ENCODE measurements at regions not wholly inside any gene's neighbourhood (a gene's known extent, or its start where the extent isn't known, plus 50 kb on each side); places are given as distances from the start of the nearest gene placed in this dataset.
"Not testable (repeated sequence)": the region's sequence is repeated elsewhere in the genome, so short reads cannot be mapped to it uniquely, and the experiment has no call there.

DNA sequence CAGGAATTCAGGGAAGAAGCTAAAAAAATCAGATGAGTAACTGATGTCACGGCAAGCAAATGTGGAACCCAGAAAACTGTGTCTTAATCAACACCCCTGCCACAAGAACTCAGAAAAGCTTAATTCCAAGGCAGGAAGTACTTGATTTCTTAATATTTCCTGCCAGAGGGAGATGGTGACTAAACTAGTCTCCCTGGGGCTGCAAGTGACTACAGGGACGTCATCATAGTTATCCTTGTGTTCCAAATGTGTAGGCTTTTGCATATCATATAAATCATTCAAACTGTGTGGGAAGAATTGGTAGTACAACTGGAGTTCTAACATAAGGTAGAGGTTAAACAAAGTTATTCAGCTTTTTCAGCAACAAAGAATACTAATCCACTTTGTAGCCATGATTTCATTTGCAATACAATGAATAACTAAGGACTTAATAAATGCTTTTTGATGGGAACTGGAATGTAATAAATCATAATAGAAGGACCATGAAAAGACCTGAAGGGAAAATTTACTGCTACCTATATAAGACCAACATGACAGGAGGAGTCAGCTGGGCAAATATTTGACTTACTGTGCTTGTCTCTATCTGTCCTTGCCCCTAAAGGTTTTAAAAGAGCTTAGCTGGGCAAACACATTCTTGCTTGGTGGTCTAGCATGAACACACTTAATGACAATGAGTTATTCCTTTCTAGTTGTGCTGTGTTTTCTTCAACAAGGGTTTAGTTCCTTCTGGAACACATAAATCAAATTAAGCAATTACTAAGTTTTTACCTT is 76.0 kb upstream of the NECTIN3 start:
- no peak for DNase-seq (ENCODE audit: low read depth in 2 of 2)

DNA sequence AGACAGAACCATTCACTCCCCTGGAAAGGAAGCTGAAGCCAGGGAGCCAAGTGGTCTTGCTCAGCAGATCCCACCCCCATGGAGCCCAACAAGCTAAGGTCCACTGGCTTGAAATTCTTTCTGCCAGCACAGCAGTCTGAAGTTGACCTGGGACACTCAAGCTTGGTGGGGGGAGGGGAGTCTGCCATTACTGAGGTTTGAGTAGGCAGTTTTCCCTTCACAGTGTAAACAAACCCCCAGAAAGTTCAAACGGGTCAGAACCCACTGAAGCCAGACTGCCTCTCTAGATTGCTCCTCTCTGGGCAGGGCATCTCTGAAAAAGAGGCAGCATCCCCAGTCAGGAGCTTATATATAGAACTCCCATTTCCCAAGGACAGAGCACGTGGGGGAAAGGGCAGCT is 72.8 kb upstream of the NECTIN3 start:
- not testable (repeated sequence) for DNase-seq (ENCODE audit: low read depth in 2 of 2)

DNA sequence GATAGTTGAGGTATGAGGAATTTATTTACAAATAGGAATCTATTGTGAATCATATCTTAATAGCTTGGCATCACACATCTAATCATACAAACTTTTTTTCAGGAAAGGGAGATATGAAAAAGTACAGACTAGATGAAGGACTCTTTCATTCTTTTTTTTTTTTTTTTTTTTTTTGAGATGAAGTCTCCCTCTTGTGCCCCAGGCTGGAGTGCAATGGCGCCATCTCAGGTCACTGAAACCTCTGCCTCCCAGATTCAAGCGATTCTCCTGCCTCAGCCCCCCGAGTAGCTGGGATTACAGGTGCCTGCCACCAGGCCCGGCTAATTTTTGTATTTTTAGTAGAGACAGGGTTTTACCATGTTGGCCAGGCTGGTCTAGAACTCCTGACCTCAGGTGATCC is 65.1 kb upstream of the NECTIN3 start:
- DNase-seq (ENCODE audit: low read depth in 2 of 2), result not testable (repeated sequence)

DNA sequence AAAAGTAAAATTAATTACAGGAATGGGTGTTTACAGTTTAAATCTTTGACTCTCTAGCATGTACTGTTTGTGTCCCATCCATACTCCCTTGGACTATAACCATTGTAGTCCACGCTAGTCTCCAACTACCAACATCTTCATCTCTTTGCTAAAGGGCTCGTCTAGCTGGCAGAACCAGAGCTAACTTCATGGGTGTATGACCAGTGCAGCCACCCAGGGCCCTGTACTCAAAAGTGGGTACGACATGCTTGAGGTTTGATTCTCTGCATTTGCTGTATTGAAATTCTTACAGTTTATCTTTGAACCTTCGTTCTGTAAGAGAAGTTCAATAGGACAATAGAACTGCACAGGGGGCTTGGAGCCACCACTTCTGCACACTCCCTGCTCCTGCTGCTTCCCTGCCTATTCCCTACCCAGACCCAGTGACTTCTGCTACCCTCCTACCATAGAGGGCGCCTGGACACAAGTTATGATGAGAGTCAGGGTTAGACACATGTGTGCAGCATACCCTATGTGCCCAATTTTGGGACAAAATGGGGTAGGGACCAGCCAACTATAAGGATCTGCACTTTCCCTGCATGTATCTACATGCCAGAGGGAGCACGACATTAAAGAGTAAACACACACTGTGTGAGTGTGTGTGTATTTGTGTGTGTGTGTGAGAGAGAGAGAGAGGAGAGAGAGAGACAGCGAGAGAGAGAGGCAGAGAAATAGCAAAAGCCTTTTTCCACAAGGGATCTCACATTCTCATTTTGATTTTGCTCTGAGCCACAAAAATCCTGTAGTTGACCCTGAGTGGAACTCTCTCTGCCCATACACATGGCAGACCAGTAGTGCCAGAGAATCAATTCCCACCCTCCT is 59.0 kb upstream of the NECTIN3 start:
- no peak for DNase-seq (ENCODE audit: low read depth in 2 of 2)

Data from stimulated activated CD4-positive, alpha-beta T cell treated with anti-CD3 and anti-CD28 coated beads, Interleukin-15, amount 100 ng/mL, for 48 hours (primary cell).